HG02840 (cell line): ENCODE measurements at regions not wholly inside any gene's neighbourhood (a gene's known extent, or its start where the extent isn't known, plus 50 kb on each side); places are given as distances from the start of the nearest gene placed in this dataset.

Source experiments
- ATAC-seq: cut with Tn5 transposase; IDR thresholded peaks from one replicate; pipeline ENCODE4 v1.9.1; 2021; ENCODE audit warnings: mild to moderate bottlenecking, moderate library complexity, moderate number of reproducible peaks; ENCODE audit not compliant: unreplicated experiment, low FRiP score

GRCh38 chr2:40879305-40879704 is 427.4 kb upstream of the SLC8A1 start:
- ATAC-seq: no peak

- ATAC-seq: no peak
These were observed 434.2 kb upstream of the SLC8A1 start for GRCh38 chr2:40886100-40886499.

- ATAC-seq: no peak
These were observed 434.8 kb upstream of the SLC8A1 start for GRCh38 chr2:40886655-40887054.

- no peak for ATAC-seq
These were observed 444.5 kb upstream of the SLC8A1 start for GRCh38 chr2:40896358-40896757.

GRCh38 chr2:40914666-40915065 is 462.8 kb upstream of the SLC8A1 start:
- no peak for ATAC-seq

- ATAC-seq: no peak
These were observed 463.8 kb upstream of the SLC8A1 start for GRCh38 chr2:40915651-40916050.

- no peak for ATAC-seq
These were observed 483.5 kb upstream of the SLC8A1 start for GRCh38 chr2:40935349-40935748.

- no peak for ATAC-seq
These were observed 485.4 kb upstream of the SLC8A1 start for GRCh38 chr2:40937284-40937683.

- no peak for ATAC-seq
These were observed 501.5 kb upstream of the SLC8A1 start for GRCh38 chr2:40953341-40953740.

- ATAC-seq: no peak
These were observed 503.2 kb upstream of the SLC8A1 start for GRCh38 chr2:40955042-40955441.

- no peak for ATAC-seq
These were observed 503.7 kb upstream of the SLC8A1 start for GRCh38 chr2:40955635-40956034.

GRCh38 chr2:40957508-40957907 is 505.6 kb upstream of the SLC8A1 start:
- ATAC-seq: no peak

- ATAC-seq: no peak
These were observed 510.1 kb upstream of the SLC8A1 start for GRCh38 chr2:40962026-40962425.

- no peak for ATAC-seq
These were observed 512.8 kb upstream of the SLC8A1 start for GRCh38 chr2:40964509-40965250.

GRCh38 chr2:40967451-40967850 is 515.6 kb upstream of the SLC8A1 start:
- no peak for ATAC-seq

GRCh38 chr2:40975151-40975550 is 523.3 kb upstream of the SLC8A1 start:
- no peak for ATAC-seq

GRCh38 chr2:40997362-40997761 is 545.5 kb upstream of the SLC8A1 start:
- no peak for ATAC-seq

GRCh38 chr2:41000374-41000773 is 548.5 kb upstream of the SLC8A1 start:
- no peak for ATAC-seq

- ATAC-seq: no peak
These were observed 549.0 kb upstream of the SLC8A1 start for GRCh38 chr2:41000906-41001305.

GRCh38 chr2:41004700-41005099 is 552.8 kb upstream of the SLC8A1 start:
- no peak for ATAC-seq

GRCh38 chr2:41020358-41020757 is 568.5 kb upstream of the SLC8A1 start:
- ATAC-seq: no peak

GRCh38 chr2:41024816-41025215 is 572.9 kb upstream of the SLC8A1 start:
- ATAC-seq: no peak

- ATAC-seq: peak; percentile 78
These were observed 574.7 kb upstream of the SLC8A1 start for GRCh38 chr2:41026613-41027012.
